OCI-LY3 (cell line): ENCODE measurements at regions not wholly inside any gene's neighbourhood (a gene's known extent, or its start where the extent isn't known, plus 50 kb on each side); places are given as distances from the start of the nearest gene placed in this dataset.

Source experiments
- EZH2phosphoT487 ChIP-seq: fragments of 200-600 bp; shearing (Covaris generic); IDR thresholded peaks from 2 replicates; pipeline ENCODE4 v1.6.1; 2018; ENCODE audit warnings: antibody characterized with exemption, mixed run types, low read depth
- TF ChIP-seq, protein P1 (sequence below): fragments of 200-600, 300-600 bp; sonication (generic); IDR thresholded peaks from 2 replicates; pipeline ENCODE4 v1.5.1; 2014; ENCODE audit warnings: antibody characterized with exemption, low read length, low read depth

DNA sequence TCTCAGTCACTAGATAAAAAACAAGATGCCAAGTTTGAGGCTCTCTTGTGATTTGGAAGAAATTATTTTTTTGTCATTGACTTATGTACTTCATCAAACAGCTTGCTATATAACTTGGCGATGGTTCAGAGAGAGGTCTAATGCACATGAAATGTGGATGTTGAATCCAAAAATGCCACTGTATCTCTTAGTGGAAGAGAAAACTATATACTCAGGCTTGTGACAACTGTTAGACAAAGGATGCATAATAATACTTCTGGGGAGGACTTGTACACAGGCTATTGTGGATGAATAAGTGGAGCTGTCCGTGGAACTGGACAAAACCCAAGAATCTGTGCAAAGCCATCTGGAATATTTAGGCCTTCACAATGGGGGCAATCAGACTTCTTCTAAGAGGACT is 162.9 kb upstream of the NMUR2 start:
- TF ChIP-seq, protein P1, sequence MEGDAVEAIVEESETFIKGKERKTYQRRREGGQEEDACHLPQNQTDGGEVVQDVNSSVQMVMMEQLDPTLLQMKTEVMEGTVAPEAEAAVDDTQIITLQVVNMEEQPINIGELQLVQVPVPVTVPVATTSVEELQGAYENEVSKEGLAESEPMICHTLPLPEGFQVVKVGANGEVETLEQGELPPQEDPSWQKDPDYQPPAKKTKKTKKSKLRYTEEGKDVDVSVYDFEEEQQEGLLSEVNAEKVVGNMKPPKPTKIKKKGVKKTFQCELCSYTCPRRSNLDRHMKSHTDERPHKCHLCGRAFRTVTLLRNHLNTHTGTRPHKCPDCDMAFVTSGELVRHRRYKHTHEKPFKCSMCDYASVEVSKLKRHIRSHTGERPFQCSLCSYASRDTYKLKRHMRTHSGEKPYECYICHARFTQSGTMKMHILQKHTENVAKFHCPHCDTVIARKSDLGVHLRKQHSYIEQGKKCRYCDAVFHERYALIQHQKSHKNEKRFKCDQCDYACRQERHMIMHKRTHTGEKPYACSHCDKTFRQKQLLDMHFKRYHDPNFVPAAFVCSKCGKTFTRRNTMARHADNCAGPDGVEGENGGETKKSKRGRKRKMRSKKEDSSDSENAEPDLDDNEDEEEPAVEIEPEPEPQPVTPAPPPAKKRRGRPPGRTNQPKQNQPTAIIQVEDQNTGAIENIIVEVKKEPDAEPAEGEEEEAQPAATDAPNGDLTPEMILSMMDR, result no peak
- TF ChIP-seq EZH2phosphoT487, result no peak
